B cell (primary cell): ENCODE measurements at regions not wholly inside any gene's neighbourhood (a gene's known extent, or its start where the extent isn't known, plus 50 kb on each side); places are given as distances from the start of the nearest gene placed in this dataset.

Source experiments
- ATAC-seq: fragments of 200-7000 bp; cut with Tn5 transposase; one replicate; pipeline ENCODE4 v1.10.0; 2021; ENCODE audit warnings: low read depth, mild to moderate bottlenecking, moderate number of reproducible peaks, moderate library complexity
- CTCF ChIA-PET: fragments of 350-600 bp; sonication (Branson Sonifier 250); formaldehyde crosslinking; loops from one replicate; lab custom pipeline; 2021; ENCODE audit warnings: antibody characterized with exemption, inconsistent platforms; lab: Charles Lee
- POLR2A ChIA-PET: fragments of 350-600 bp; sonication (Branson Sonifier 250); formaldehyde crosslinking; loops from one replicate; lab custom pipeline; 2021; ENCODE audit warnings: antibody characterized with exemption; lab: Charles Lee
- DNase-seq: peaks from one replicate; pipeline ENCODE4 v3.0.0; 2013
- H2AFZ ChIP-seq: 2 replicates; pipeline ENCODE4 v1.6.1; 2012; ENCODE audit warnings: mild to moderate bottlenecking, low read depth, low read length; ENCODE audit not compliant: insufficient read depth, poor library complexity, severe bottlenecking
- H3K27ac ChIP-seq, 2 donors: 1 replicate in 1 of 2; 2 replicates in 1 of 2; pipeline ENCODE4 v1.5.1; 2012 to 2013; ENCODE audit warnings: low read length in 2 of 2, mild to moderate bottlenecking in 2 of 2, moderate library complexity in 1 of 2
- H3K27me3 ChIP-seq, 4 experiments: fragments of 200-600 bp in 1 of 4; sonication (generic) in 1 of 4; replicated peaks in 1 of 4; 1 replicate in 2 of 4; 2 replicates in 2 of 4; pipeline versions ENCODE4 v1.6.1 to v1.7.0; 2013 to 2016; ENCODE audit warnings: low read length in 3 of 4, mild to moderate bottlenecking in 2 of 4, mixed read lengths in 1 of 4, moderate library complexity in 1 of 4; ENCODE audit not compliant: insufficient read depth in 4 of 4, control insufficient read depth in 3 of 4; ENCODE audit errors: control extremely low read depth in 1 of 4
- H3K36me3 ChIP-seq, 2 experiments: replicated peaks in 1 of 2; 1 replicate in 1 of 2; 2 replicates in 1 of 2; pipeline versions ENCODE4 v1.6.1 to v1.7.1; 2013; ENCODE audit warnings: low read length in 1 of 2; ENCODE audit not compliant: insufficient read depth in 2 of 2, control insufficient read depth in 1 of 2; ENCODE audit errors: control extremely low read depth in 1 of 2, extremely low read depth in 1 of 2
- H3K4me1 ChIP-seq, 2 donors: fragments of 200-600 bp in 1 of 2; sonication (generic) in 1 of 2; 1 replicate in 1 of 2; 2 replicates in 1 of 2; pipeline versions ENCODE4 v1.5.1 to v1.6.1; 2013 to 2017; ENCODE audit warnings: low read length in 2 of 2; ENCODE audit not compliant: control insufficient read depth in 2 of 2, insufficient read depth in 2 of 2
- H3K4me2 ChIP-seq: replicated peaks from 2 replicates; pipeline ENCODE3; 2012; ENCODE audit warnings: mild to moderate bottlenecking, low read depth, low read length; ENCODE audit not compliant: poor library complexity, severe bottlenecking
- H3K4me3 ChIP-seq, 5 experiments: fragments of 200-600 bp in 1 of 5; sonication (generic) in 1 of 5; 1 replicate in 3 of 5; 2 replicates in 2 of 5; pipeline versions ENCODE4 v1.5.1 to v1.7.0; 2011 to 2016; ENCODE audit warnings: low read length in 4 of 5, mild to moderate bottlenecking in 4 of 5, low read depth in 2 of 5, control low read depth in 1 of 5, moderate library complexity in 1 of 5; ENCODE audit not compliant: insufficient read depth in 1 of 5; ENCODE audit errors: control extremely low read depth in 1 of 5, extremely low read depth in 1 of 5
- H3K79me2 ChIP-seq: fragments of 200-600 bp; sonication (generic); one replicate; pipeline ENCODE4 v1.6.0; 2016; ENCODE audit warnings: low read length; ENCODE audit not compliant: control insufficient read depth, insufficient read depth
- H3K9ac ChIP-seq: fragments of 200-600 bp; sonication (generic); 2 replicates; pipeline ENCODE4 v1.6.1; 2017; ENCODE audit warnings: mild to moderate bottlenecking, low read length, moderate library complexity
- H3K9me3 ChIP-seq, 3 donors: one replicate each; pipeline versions ENCODE4 v1.6.1 to v1.7.1; 2013; ENCODE audit warnings: low read length in 2 of 3; ENCODE audit not compliant: control insufficient read depth in 2 of 3, insufficient read depth in 1 of 3; ENCODE audit errors: control extremely low read depth in 1 of 3
- H4K20me1 ChIP-seq: 2 replicates; pipeline ENCODE4 v1.6.0; 2012; ENCODE audit warnings: mild to moderate bottlenecking, low read length; ENCODE audit not compliant: insufficient read depth, control insufficient read depth, poor library complexity, severe bottlenecking
- H3K27ac Mint-ChIP-seq: one replicate; pipeline ENCODE4 v1.8.0; 2021; ENCODE audit warnings: mixed read lengths
- H3K27me3 Mint-ChIP-seq: one replicate; pipeline ENCODE4 v1.8.0; 2021; ENCODE audit warnings: mixed read lengths
- H3K4me1 Mint-ChIP-seq: one replicate; pipeline ENCODE4 v1.8.0; 2021; ENCODE audit warnings: mixed read lengths
- H3K4me3 Mint-ChIP-seq: one replicate; pipeline ENCODE4 v1.8.0; 2021; ENCODE audit warnings: mixed read lengths
- H3K9me3 Mint-ChIP-seq: one replicate; pipeline ENCODE4 v1.8.0; 2022; ENCODE audit warnings: mixed read lengths; ENCODE audit not compliant: insufficient read depth
- CTCF ChIP-seq: fragments of 200-600 bp; IDR thresholded peaks from one replicate; pipeline ENCODE4 v1.8.0; 2022; ENCODE audit warnings: antibody characterized with exemption, mild to moderate bottlenecking
- EZH2 ChIP-seq: IDR thresholded peaks from 2 replicates; pipeline ENCODE4 v1.6.1; 2012; ENCODE audit warnings: borderline replicate concordance, low read depth, mild to moderate bottlenecking, moderate library complexity, low read length; ENCODE audit not compliant: insufficient read depth, poor library complexity, severe bottlenecking
- WGBS: methylation state at CpG from one replicate; pipeline ENCODE4 v1.1.5; 2013; ENCODE audit warnings: missing lambda C conversion rate; ENCODE audit not compliant: insufficient coverage; 5-methylcytosine and 5-hydroxymethylcytosine counted together
- intact Hi-C: fragments of 100-400 bp; cut with micrococcal nuclease; formaldehyde crosslinking; loops from one replicate; pipeline ENCODE4 v1.10.0; 2022

GRCh38 chr6:167553736-167554119, 228.8 kb downstream of the TTLL2 start:
- Histone ChIP-seq H3K4me2 (no peak overlapping the region), H3K4me1 (no peaks in the 10 kb centered on the region), H2AFZ (no peak overlapping the region), H3K27me3 (no peaks in the 10 kb centered on the region), H3K79me2 (no peaks in the 10 kb centered on the region), H4K20me1 (no peaks in the 10 kb centered on the region), H3K4me3 (no peak overlapping the region), H3K36me3 (no peaks in the 10 kb centered on the region), H3K27ac (no peak overlapping the region), H3K9me3 (peaks cover 3 to 19% (median 4%) of the 10 kb centered on the region in 3 donors), H3K9ac (no peak overlapping the region)
- Mint-ChIP-seq H3K4me3 (no peak overlapping the region), H3K4me1 (no peaks in the 10 kb centered on the region), H3K27me3 (no peaks in the 10 kb centered on the region), H3K9me3 (peaks cover 6% of the 10 kb centered on the region), H3K27ac (no peak overlapping the region)
- ATAC-seq (no peak), DNase-seq (no peak)
- ChIA-PET POLR2A (no interaction called here), CTCF (no interaction called here)
- 92% methylated on average over 8 of the region's 9 CpGs for WGBS
- intact Hi-C loops = no loop called here
- TF ChIP-seq CTCF = no peak

- peaks cover 3 to 19% (median 4%) of the 10 kb centered on the region in 3 donors for H3K9me3 ChIP-seq
- H2AFZ ChIP-seq = no peak overlapping the region
- ChIA-PET POLR2A (no interaction called here), CTCF (no interaction called here)
- no peak for TF ChIP-seq EZH2
- no peak for TF ChIP-seq CTCF
- no peak overlapping the region for H3K9ac ChIP-seq
- WGBS = 94% methylated on average over 11 of the region's 11 CpGs
- H3K4me1 Mint-ChIP-seq = no peaks in the 10 kb centered on the region
- H3K27ac ChIP-seq = no peak overlapping the region
- H3K36me3 ChIP-seq = no peaks in the 10 kb centered on the region
- no peak overlapping the region for H3K4me2 ChIP-seq
- H3K4me3 ChIP-seq = no peak overlapping the region
- H3K9me3 Mint-ChIP-seq = peaks cover 6% of the 10 kb centered on the region
- DNase-seq = no peak
- no peaks in the 10 kb centered on the region for H3K27me3 Mint-ChIP-seq
- no peaks in the 10 kb centered on the region for H3K4me1 ChIP-seq
- no peak for ATAC-seq
- intact Hi-C loops = no loop called here
- no peak overlapping the region for H3K27ac Mint-ChIP-seq
- no peaks in the 10 kb centered on the region for H3K79me2 ChIP-seq
- H4K20me1 ChIP-seq = no peaks in the 10 kb centered on the region
- H3K27me3 ChIP-seq = no peaks in the 10 kb centered on the region
- H3K4me3 Mint-ChIP-seq = no peak overlapping the region
Observed at GRCh38 chr6:167554854-167555253, 230.0 kb downstream of the TTLL2 start.
